ENCODE measurements at regions not wholly inside any gene's neighbourhood (a gene's known extent, or its start where the extent isn't known, plus 50 kb on each side); places are given as distances from the start of the nearest gene placed in this dataset.

GRCh38 chr18:11245879-11246278 is 96.5 kb upstream of the PIEZO2 start:
- TF ChIP-seq CTCF (IDR thresholded peaks at IDR 0.05) (no peak), ZFX (IDR thresholded peaks at IDR 0.05; ENCODE audit: borderline replicate concordance) (no peak)

All from 22Rv1 (cell line).